ENCODE measurements at regions not wholly inside any gene's neighbourhood (a gene's known extent, or its start where the extent isn't known, plus 50 kb on each side); places are given as distances from the start of the nearest gene placed in this dataset.

GRCh38 chr3:18813300-18813699, 335.0 kb upstream of the KCNH8 start:
- TF ChIP-seq, protein P1, sequence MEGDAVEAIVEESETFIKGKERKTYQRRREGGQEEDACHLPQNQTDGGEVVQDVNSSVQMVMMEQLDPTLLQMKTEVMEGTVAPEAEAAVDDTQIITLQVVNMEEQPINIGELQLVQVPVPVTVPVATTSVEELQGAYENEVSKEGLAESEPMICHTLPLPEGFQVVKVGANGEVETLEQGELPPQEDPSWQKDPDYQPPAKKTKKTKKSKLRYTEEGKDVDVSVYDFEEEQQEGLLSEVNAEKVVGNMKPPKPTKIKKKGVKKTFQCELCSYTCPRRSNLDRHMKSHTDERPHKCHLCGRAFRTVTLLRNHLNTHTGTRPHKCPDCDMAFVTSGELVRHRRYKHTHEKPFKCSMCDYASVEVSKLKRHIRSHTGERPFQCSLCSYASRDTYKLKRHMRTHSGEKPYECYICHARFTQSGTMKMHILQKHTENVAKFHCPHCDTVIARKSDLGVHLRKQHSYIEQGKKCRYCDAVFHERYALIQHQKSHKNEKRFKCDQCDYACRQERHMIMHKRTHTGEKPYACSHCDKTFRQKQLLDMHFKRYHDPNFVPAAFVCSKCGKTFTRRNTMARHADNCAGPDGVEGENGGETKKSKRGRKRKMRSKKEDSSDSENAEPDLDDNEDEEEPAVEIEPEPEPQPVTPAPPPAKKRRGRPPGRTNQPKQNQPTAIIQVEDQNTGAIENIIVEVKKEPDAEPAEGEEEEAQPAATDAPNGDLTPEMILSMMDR (IDR thresholded peaks at IDR 0.05; ENCODE audit: control extremely low read depth in 1 of 3, insufficient read depth in 1 of 3, low read depth in 1 of 3, low read length in 3 of 3): no peak
- no peak for TF ChIP-seq TAF1 (IDR thresholded peaks at IDR 0.05; ENCODE audit: low read depth, low read length)
- no peak for TF ChIP-seq EP300 (IDR thresholded peaks at IDR 0.05; ENCODE audit: borderline replicate concordance in 1 of 2, low read depth in 2 of 2, low read length in 2 of 2)
- TF ChIP-seq RXRA (IDR thresholded peaks at IDR 0.05; ENCODE audit: insufficient read depth, low read depth, low read length): no peak

Measured in H1 (cell line).